GM12878 (cell line): ENCODE measurements at regions not wholly inside any gene's neighbourhood (a gene's known extent, or its start where the extent isn't known, plus 50 kb on each side); places are given as distances from the start of the nearest gene placed in this dataset.

ENCODE experiments used
- ATAC-seq: fragments of 200-7000 bp; cut with Tn5 transposase; 3 replicates; pipeline ENCODE4 v1.9.1; 2020; ENCODE audit warnings: mild to moderate bottlenecking, moderate library complexity
- BruUV-seq: library from RNA; stranded (reverse); fragments of 400-500 nt; replicated peaks from 2 replicates; lab custom pipeline; 2021; lab: Mats Ljungman, UMichigan
- CTCF ChIA-PET: fragments of 300-600 bp; sonication (Branson Sonifier 250); formaldehyde crosslinking; extraction: SDS; loops from one replicate; lab custom pipeline; 2021; ENCODE audit warnings: inconsistent platforms; lab: Yijun Ruan, JAX
- POLR2A ChIA-PET: fragments of 350-600 bp; formaldehyde crosslinking; extraction: SDS; loops from one replicate; lab custom pipeline; 2021; ENCODE audit warnings: inconsistent platforms; lab: Charles Lee
- RAD21 ChIA-PET: fragments of 300-600 bp; sonication (Branson Sonifier 250); formaldehyde crosslinking; loops from one replicate; lab custom pipeline; 2023; ENCODE audit warnings: antibody characterized with exemption; ENCODE audit not compliant: unreplicated experiment; lab: Charles Lee
- SMC1A ChIA-PET: fragments of 300-600 bp; sonication (Branson Sonifier 250); formaldehyde crosslinking; loops from one replicate; lab custom pipeline; 2023; ENCODE audit not compliant: unreplicated experiment, uncharacterized antibody; lab: Charles Lee
- DNase-seq: peaks from one replicate; pipeline ENCODE4 v3.0.0-alpha.2; 2011; ENCODE audit warnings: low read depth, low spot score
- FAIRE-seq: peaks from 3 replicates; lab custom pipeline; 2011; peaks lifted over from hg19 to GRCh38; lab: Jason Lieb, UNC
- H2AFZ ChIP-seq: 2 replicates; pipeline ENCODE4 v1.6.0; 2011; ENCODE audit warnings: low read depth, low read length, control low read depth; ENCODE audit not compliant: control insufficient read depth
- H3K27ac ChIP-seq: 2 replicates; pipeline ENCODE4 v1.5.1; 2011; ENCODE audit warnings: control low read depth; ENCODE audit not compliant: control insufficient read depth, insufficient read depth
- H3K27me3 ChIP-seq, 2 experiments: replicated peaks in 1 of 2; 2 replicates each; pipeline versions ENCODE4 v1.6.0 to v1.6.1; 2011; ENCODE audit warnings: low read length in 1 of 2; ENCODE audit not compliant: control insufficient read depth in 2 of 2, insufficient read depth in 2 of 2
- H3K36me3 ChIP-seq, 2 experiments: 2 replicates each; pipeline ENCODE4 v1.5.1; 2011; ENCODE audit warnings: low read length in 1 of 2; ENCODE audit not compliant: control insufficient read depth in 2 of 2, insufficient read depth in 2 of 2
- H3K4me1 ChIP-seq: 2 replicates; pipeline ENCODE4 v1.6.1; 2011; ENCODE audit warnings: mild to moderate bottlenecking, low read length, moderate library complexity, mixed read lengths; ENCODE audit not compliant: control insufficient read depth, insufficient read depth
- H3K4me2 ChIP-seq: 2 replicates; pipeline ENCODE4 v1.6.0; 2011; ENCODE audit warnings: control low read depth; ENCODE audit not compliant: control insufficient read depth, insufficient read depth
- H3K4me3 ChIP-seq: fragments of 200-600 bp; sonication (generic); 2 replicates; pipeline ENCODE4 v1.5.1; 2016
- H3K79me2 ChIP-seq: 2 replicates; pipeline ENCODE4 v1.6.0; 2011; ENCODE audit warnings: low read length; ENCODE audit not compliant: control insufficient read depth, insufficient read depth
- H3K9ac ChIP-seq: 2 replicates; pipeline ENCODE4 v1.8.0; 2011; ENCODE audit warnings: low read length, control low read depth, mixed read lengths; ENCODE audit not compliant: control insufficient read depth, insufficient read depth
- H3K9me3 ChIP-seq: replicated peaks from 3 replicates; pipeline ENCODE4 v1.5.1; 2011; ENCODE audit warnings: mild to moderate bottlenecking, low read length; ENCODE audit not compliant: control insufficient read depth, insufficient read depth
- H4K20me1 ChIP-seq: 2 replicates; pipeline ENCODE4 v1.6.0; 2011; ENCODE audit not compliant: control insufficient read depth, insufficient read depth
- BCL11A ChIP-seq: IDR thresholded peaks from 2 replicates; pipeline ENCODE4 v1.6.1; 2011; ENCODE audit warnings: low read depth, low read length
- BHLHE40 ChIP-seq, 2 experiments: fragments of 450-650 bp in 1 of 2; IDR thresholded peaks; 2 replicates each; pipeline ENCODE4 v1.6.1; 2011 to 2017; ENCODE audit warnings: low read depth in 2 of 2, borderline replicate concordance in 1 of 2, improper control_type of control experiment in 1 of 2, low read length in 1 of 2, mild to moderate bottlenecking in 1 of 2
- BMI1 ChIP-seq: fragments of 450-650 bp; IDR thresholded peaks from 2 replicates; pipeline ENCODE4 v1.6.1; 2016; ENCODE audit warnings: mild to moderate bottlenecking, moderate library complexity, borderline replicate concordance
- CBX3 ChIP-seq: fragments of 200-600 bp; sonication (generic); IDR thresholded peaks from 2 replicates; pipeline ENCODE4 v1.6.1; 2016; ENCODE audit warnings: low read depth, borderline replicate concordance
- CEBPB ChIP-seq, 2 experiments: fragments of 150-350 bp in 1 of 2; IDR thresholded peaks; 2 replicates each; pipeline ENCODE4 v1.6.1; 2012 to 2014; ENCODE audit warnings: low read depth in 2 of 2, low read length in 2 of 2, borderline replicate concordance in 1 of 2, inconsistent platforms in 1 of 2
- CUX1 ChIP-seq: IDR thresholded peaks from 2 replicates; pipeline ENCODE4 v1.6.1; 2012; ENCODE audit warnings: improper control_type of control experiment, low read depth, low read length; ENCODE audit not compliant: insufficient replicate concordance
- E4F1 ChIP-seq: fragments of 450-650 bp; IDR thresholded peaks from 2 replicates; pipeline ENCODE4 v1.6.1; 2018; ENCODE audit warnings: borderline replicate concordance, mild to moderate bottlenecking; ENCODE audit not compliant: partially characterized antibody
- EED ChIP-seq: sonication (generic); IDR thresholded peaks from 2 replicates; pipeline ENCODE4 v1.6.1; 2016; ENCODE audit warnings: antibody characterized with exemption, low read depth
- HDAC6 ChIP-seq: fragments of 200-600 bp; sonication (generic); IDR thresholded peaks from one replicate; pipeline ENCODE4 v1.8.0; 2017; ENCODE audit warnings: antibody characterized with exemption; ENCODE audit not compliant: unreplicated experiment
- MEF2B ChIP-seq: fragments of 450-650 bp; IDR thresholded peaks from 2 replicates; pipeline ENCODE4 v1.6.1; 2018; ENCODE audit warnings: mild to moderate bottlenecking, moderate library complexity; ENCODE audit not compliant: partially characterized antibody, poor library complexity, severe bottlenecking
- MYC ChIP-seq: IDR thresholded peaks from 2 replicates; pipeline ENCODE4 v1.6.1; 2011; ENCODE audit warnings: mild to moderate bottlenecking, low read length, moderate library complexity, inconsistent platforms; ENCODE audit not compliant: insufficient read depth, insufficient replicate concordance, insufficient read length, severe bottlenecking
- NFYA ChIP-seq: IDR thresholded peaks from 2 replicates; pipeline ENCODE4 v1.6.1; 2011; ENCODE audit warnings: low read depth, mild to moderate bottlenecking, low read length, improper control_type of control experiment, borderline replicate concordance
- PAX8 ChIP-seq: fragments of 450-650 bp; IDR thresholded peaks from 2 replicates; pipeline ENCODE4 v1.6.1; 2017; ENCODE audit warnings: mild to moderate bottlenecking, moderate library complexity
- POLR2AphosphoS5 ChIP-seq: IDR thresholded peaks from 2 replicates; pipeline ENCODE4 v1.6.1; 2011; ENCODE audit warnings: mild to moderate bottlenecking, low read length, inconsistent platforms
- RBBP5 ChIP-seq: fragments of 200-600 bp; sonication (generic); conservative IDR thresholded peaks from 2 replicates; pipeline ENCODE4 v1.6.1; 2016
- SIN3A ChIP-seq: IDR thresholded peaks from 2 replicates; pipeline ENCODE4 v1.6.1; 2012; ENCODE audit warnings: low read depth, low read length, improper control_type of control experiment
- TAF1 ChIP-seq: IDR thresholded peaks from 2 replicates; pipeline ENCODE4 v1.6.1; 2011; ENCODE audit warnings: mild to moderate bottlenecking, low read depth, low read length, borderline replicate concordance
- ZNF207 ChIP-seq: fragments of 450-650 bp; IDR thresholded peaks from 2 replicates; pipeline ENCODE4 v1.6.1; 2014; ENCODE audit warnings: antibody characterized with exemption, mild to moderate bottlenecking, borderline replicate concordance
- ZZZ3 ChIP-seq: IDR thresholded peaks from 2 replicates; pipeline ENCODE4 v1.6.1; 2011; ENCODE audit warnings: low read depth; ENCODE audit not compliant: control insufficient read depth, insufficient read length
- in situ Hi-C: fragments of 300-500 bp; cut with MboI; formaldehyde crosslinking; loops from 9 replicates; pipeline ENCODE4 v1.14.3; 2018; ENCODE audit warnings: mixed read lengths
- intact Hi-C: fragments of 100-400 bp; cut with micrococcal nuclease; formaldehyde crosslinking; loops from one replicate; pipeline ENCODE4 v1.14.2; 2022; ENCODE audit not compliant: unreplicated experiment

- H3K4me3 ChIP-seq = no peak overlapping the region
- ChIA-PET CTCF (interaction anchor here (1.2 to 1.4 kb wide), 3 partner anchors 12 to 20 kb away, joined by 3 to 4 read pairs (median 3); no protein-coding TSS in a partner anchor), SMC1A (interaction anchor here (2.1 to 5.7 kb wide), 2 partner anchors 15 to 19 kb away, joined by 5 to 34 read pairs; no protein-coding TSS in a partner anchor), POLR2A (no interaction called here), RAD21 (interaction anchor here (4.9 kb wide), 1 partner anchor 19 kb away, joined by 21 read pairs; no protein-coding TSS in a partner anchor)
- ATAC-seq (no peak), FAIRE-seq (no peak), DNase-seq (no peak)
- H3K27me3 ChIP-seq = no peaks in the 10 kb centered on the region
- no peaks in the 10 kb centered on the region for H3K79me2 ChIP-seq
- no TSS peak for BruUV-seq
- no peak overlapping the region for H3K4me2 ChIP-seq
- no peak overlapping the region for H2AFZ ChIP-seq
- intact Hi-C loops = no loop called here
- no peaks in the 10 kb centered on the region for H4K20me1 ChIP-seq
- H3K27ac ChIP-seq = no peak overlapping the region
- H3K4me1 ChIP-seq = no peaks in the 10 kb centered on the region
- no peaks in the 10 kb centered on the region for H3K36me3 ChIP-seq
- in situ Hi-C loops = no loop called here
- H3K9ac ChIP-seq = no peak overlapping the region
- no peak for TF ChIP-seq ZNF207
- TF ChIP-seq CBX3 = no peak
- no peak for TF ChIP-seq POLR2AphosphoS5
- no peak for TF ChIP-seq NFYA
- TF ChIP-seq BCL11A = no peak
- TF ChIP-seq RBBP5 = no peak
- TF ChIP-seq BMI1 = no peak
- no peak for TF ChIP-seq PAX8
- no peak for TF ChIP-seq MYC
- no peak for TF ChIP-seq HDAC6
- TF ChIP-seq BHLHE40 (IDR thresholded peaks at IDR 0.05; ENCODE audit: borderline replicate concordance in 1 of 2, low read depth in 2 of 2, low read length in 1 of 2) = no peak
- TF ChIP-seq TAF1 = no peak
- TF ChIP-seq MEF2B = no peak
- TF ChIP-seq E4F1 = no peak
- no peak for TF ChIP-seq EED
- TF ChIP-seq CEBPB (IDR thresholded peaks at IDR 0.05; ENCODE audit: borderline replicate concordance in 1 of 2, low read depth in 2 of 2, low read length in 2 of 2) = no peak
- TF ChIP-seq CUX1 = no peak
- no peak for TF ChIP-seq SIN3A
- no peak for TF ChIP-seq ZZZ3
- H3K9me3 ChIP-seq = no peaks in the 10 kb centered on the region; the same call in 2 of the 3 replicates
Observed at GRCh38 chr3:5278666-5279065, 91.2 kb downstream of the EDEM1 start.
